ENCODE measurements at regions not wholly inside any gene's neighbourhood (a gene's known extent, or its start where the extent isn't known, plus 50 kb on each side); places are given as distances from the start of the nearest gene placed in this dataset.

- DNase-seq (ENCODE audit: low read depth), result no peak
- H3K4me3 ChIP-seq (ENCODE audit: low read depth, low read length), result no peak overlapping the region
- TF ChIP-seq CTCF (IDR thresholded peaks at IDR 0.05; ENCODE audit: low read depth, low read length, missing control alignments), result no peak
- in situ Hi-C loops (cut with HindIII; ENCODE audit: low sequenced_read_pairs), result loop anchor here (10.0 kb wide), 1 partner anchor 782 kb away; no protein-coding TSS in a partner anchor
These were observed 58.6 kb downstream of the LIG4 start for GRCh38 chr13:108156749-108157148.

DNA sequence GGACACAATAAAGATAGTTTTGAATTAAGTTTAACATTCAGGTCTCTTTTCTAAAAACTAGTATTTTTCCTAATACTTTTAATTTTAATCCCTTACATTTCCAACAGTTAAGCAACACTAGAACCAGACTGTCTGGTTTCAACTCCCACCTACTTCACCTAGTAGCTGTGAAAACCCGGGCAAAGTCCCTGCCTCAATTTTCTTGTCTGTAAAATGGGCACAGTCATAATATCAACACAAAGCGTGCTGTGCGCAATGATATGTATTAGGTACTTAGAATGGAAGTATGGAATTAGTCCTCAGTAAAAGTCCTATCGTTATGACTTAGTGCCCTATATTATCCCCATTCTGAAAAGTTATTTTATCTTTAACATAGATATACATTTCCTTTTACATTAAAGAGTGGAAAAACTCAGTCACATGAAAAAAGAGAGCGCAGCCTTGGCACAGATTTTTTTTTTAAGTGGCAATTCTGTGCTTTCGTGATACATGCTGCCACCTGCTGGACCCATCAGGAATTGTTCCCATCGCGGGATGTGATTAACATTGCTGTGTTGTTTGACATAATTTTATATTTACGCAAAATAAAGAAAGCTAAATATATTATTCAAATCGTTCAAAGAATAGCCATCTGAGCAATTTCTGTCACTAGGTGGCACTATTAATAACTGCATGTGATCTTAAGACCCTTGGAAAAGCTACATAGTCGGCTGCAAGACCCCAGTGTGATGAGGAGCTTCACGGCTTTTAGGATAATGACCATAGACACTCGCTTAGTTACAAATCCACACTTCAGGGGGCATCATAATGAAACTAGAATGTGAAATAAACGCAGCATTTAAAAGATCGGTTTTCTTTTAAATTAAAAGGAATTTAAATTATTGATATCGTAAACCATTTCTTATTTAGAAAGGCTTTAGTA, 59.9 kb downstream of the LIG4 start:
- no peak overlapping the region for H3K4me3 ChIP-seq (ENCODE audit: low read depth, low read length)
- peak; percentile 33 for DNase-seq (ENCODE audit: low read depth)
- peak; percentile 84 for TF ChIP-seq CTCF (IDR thresholded peaks at IDR 0.05; ENCODE audit: low read depth, low read length, missing control alignments)
- in situ Hi-C loops (cut with HindIII; ENCODE audit: low sequenced_read_pairs), result loop anchor here (10.0 kb wide), 1 partner anchor 781 kb away; no protein-coding TSS in a partner anchor

DNA sequence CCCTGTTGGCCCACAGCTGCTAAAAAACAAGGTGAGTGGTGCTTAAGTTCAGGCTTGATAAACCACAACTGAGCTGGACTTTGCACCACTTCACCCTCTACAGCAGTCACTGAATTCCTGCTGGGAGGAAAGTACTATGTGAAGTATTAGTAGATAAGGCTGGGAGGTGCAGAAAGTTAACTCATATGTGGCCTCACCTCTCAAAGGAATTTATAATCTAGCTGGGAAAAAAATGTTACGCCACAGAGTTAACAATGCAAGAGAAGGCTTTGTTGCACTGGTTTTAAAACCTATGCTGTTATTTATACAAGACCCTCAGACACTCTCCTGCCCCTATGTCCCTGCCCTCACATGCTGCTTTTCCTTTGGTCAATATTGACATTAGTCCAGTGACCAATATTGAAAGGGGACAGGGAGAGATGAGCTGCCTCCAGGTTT, 60.9 kb downstream of the LIG4 start:
- in situ Hi-C loops (cut with HindIII; ENCODE audit: low sequenced_read_pairs), result loop anchor here (10.0 kb wide), 1 partner anchor 780 kb away; no protein-coding TSS in a partner anchor
- no peak overlapping the region for H3K4me3 ChIP-seq (ENCODE audit: low read depth, low read length)
- TF ChIP-seq CTCF (IDR thresholded peaks at IDR 0.05; ENCODE audit: low read depth, low read length, missing control alignments), result no peak
- no peak for DNase-seq (ENCODE audit: low read depth)

- in situ Hi-C loops (cut with HindIII; ENCODE audit: low sequenced_read_pairs), result no loop called here
- no peak overlapping the region for H3K4me3 ChIP-seq (ENCODE audit: low read depth, low read length)
- no peak for DNase-seq (ENCODE audit: low read depth)
- no peak for TF ChIP-seq CTCF (IDR thresholded peaks at IDR 0.05; ENCODE audit: low read depth, low read length, missing control alignments)
These were observed 68.7 kb downstream of the LIG4 start for GRCh38 chr13:108146642-108147041.

DNA sequence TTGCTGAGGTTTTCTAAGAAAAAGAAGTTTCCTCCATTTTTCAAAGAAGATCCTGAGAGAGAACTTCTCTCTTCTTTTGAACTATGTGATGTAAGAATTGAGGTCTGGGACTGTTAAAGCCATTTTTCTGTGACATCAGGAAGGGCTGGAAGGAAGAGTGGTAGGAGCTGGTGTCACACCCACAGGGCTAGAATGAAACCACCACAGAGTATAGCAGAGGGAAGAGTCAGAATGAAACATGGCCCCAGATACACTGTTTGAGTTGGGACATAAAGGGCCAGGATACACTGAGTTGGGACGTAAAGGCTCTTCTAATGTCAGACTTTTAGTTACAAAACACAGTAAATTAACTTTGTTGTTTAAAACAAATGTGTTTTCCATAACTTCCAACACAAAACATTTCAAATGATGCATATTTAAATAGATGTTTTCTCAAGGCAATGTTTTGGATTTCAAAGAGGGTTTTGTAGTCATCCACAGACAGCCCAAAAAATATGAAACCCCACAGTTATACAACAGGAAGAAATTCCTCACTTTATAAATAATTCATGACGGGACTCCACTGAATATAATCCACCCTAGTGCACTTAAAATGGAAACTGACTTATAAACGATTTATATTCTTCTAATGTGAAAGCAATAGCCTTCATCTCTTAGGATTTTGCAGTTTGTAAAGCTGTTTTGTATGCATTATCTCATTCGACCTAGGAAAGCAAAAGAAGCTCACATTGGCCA, 72.5 kb downstream of the LIG4 start:
- H3K4me3 ChIP-seq (ENCODE audit: low read depth, low read length), result no peak overlapping the region
- in situ Hi-C loops (cut with HindIII; ENCODE audit: low sequenced_read_pairs), result no loop called here
- TF ChIP-seq CTCF (IDR thresholded peaks at IDR 0.05; ENCODE audit: low read depth, low read length, missing control alignments), result no peak
- DNase-seq (ENCODE audit: low read depth), result no peak

DNA sequence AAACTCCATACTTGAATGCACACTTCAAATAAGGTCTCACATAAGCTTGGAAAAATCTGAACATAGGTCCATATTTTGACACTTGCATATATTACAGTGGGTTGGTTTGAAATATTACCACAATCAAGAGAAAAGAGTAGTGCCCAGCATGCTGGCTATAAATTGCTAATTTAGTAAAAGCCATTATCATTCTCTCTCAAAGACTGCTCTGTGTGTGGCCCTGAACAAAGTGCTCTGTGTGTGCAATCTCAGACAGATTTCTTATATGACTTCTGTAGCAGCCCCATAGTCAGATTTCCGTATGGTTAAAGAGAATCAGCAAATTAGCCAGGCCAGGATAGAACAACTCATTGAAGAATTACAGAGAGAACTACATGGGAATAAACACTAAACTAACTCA, 78.2 kb downstream of the LIG4 start:
- no peak for TF ChIP-seq CTCF (IDR thresholded peaks at IDR 0.05; ENCODE audit: low read depth, low read length, missing control alignments)

More for the DNA sequence above, 78.2 kb downstream of the LIG4 start:
- in situ Hi-C loops (cut with HindIII; ENCODE audit: low sequenced_read_pairs), result no loop called here
- no peak overlapping the region for H3K4me3 ChIP-seq (ENCODE audit: low read depth, low read length)
- DNase-seq (ENCODE audit: low read depth), result no peak

All from astrocyte of the cerebellum (primary cell).